GM12892 (cell line): ENCODE measurements at regions not wholly inside any gene's neighbourhood (a gene's known extent, or its start where the extent isn't known, plus 50 kb on each side); places are given as distances from the start of the nearest gene placed in this dataset.

Experiments
- POLR2A ChIP-seq: IDR thresholded peaks from 2 replicates; pipeline ENCODE4 v1.6.1; 2011; ENCODE audit warnings: low read depth, low read length, control low read depth
- POLR2AphosphoS5 ChIP-seq: IDR thresholded peaks from 2 replicates; pipeline ENCODE4 v1.6.1; 2011; ENCODE audit warnings: low read depth, low read length, control low read depth
- TAF1 ChIP-seq: IDR thresholded peaks from 2 replicates; pipeline ENCODE4 v1.6.1; 2011; ENCODE audit warnings: low read depth, mild to moderate bottlenecking, control low read depth, low read length, borderline replicate concordance

DNA sequence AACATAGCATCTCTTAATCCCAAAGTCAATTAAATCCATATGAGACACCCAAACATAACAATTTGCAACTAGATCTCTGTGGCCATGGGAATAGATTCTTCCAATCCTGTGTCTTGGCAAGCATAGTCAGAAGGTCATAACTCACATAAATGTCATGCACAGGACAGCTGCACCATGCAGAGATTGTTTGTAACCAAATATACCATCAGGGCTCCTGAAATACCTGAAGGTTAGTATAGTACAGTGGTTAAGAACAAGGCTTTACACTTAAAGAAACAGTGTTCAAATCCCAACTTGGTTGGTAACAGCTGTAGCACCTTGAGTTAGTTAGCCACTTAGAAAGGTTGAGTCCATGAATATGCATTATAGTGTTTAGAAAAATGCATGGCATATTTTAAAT lies 82.6 kb upstream of the CCDC190 start:
- TF ChIP-seq POLR2AphosphoS5 (no peak), POLR2A (no peak), TAF1 (no peak)
